DMS79 (cell line): ENCODE measurements at regions not wholly inside any gene's neighbourhood (a gene's known extent, or its start where the extent isn't known, plus 50 kb on each side); places are given as distances from the start of the nearest gene placed in this dataset.
"Not testable (repeated sequence)": the region's sequence is repeated elsewhere in the genome, so short reads cannot be mapped to it uniquely, and the experiment has no call there.

Source experiments
- DNase-seq: peaks from one replicate; lab custom pipeline; 2025; lab: John Stamatoyannopoulos, UW

DNA sequence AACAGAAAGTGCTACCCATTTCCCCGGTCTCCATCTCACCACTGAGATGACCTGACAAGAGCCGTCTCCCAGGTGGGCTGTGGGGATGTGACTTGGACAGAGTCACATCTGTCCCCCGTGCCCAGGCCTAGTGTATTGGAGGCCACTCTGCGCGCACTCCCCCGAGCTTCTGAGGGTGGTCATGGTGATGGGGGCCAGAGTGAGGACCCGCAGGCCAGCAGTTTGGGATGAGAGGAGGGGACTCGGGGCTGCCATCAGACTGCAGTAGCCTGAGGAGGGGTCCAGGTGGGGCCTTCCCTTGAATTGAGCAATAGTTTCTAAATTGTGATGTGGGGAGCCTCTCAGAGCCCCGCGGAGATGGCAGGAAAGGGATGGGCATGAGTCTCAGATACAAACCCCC lies 852.6 kb downstream of the TBC1D22A start:
- DNase-seq, result no peak

DNA sequence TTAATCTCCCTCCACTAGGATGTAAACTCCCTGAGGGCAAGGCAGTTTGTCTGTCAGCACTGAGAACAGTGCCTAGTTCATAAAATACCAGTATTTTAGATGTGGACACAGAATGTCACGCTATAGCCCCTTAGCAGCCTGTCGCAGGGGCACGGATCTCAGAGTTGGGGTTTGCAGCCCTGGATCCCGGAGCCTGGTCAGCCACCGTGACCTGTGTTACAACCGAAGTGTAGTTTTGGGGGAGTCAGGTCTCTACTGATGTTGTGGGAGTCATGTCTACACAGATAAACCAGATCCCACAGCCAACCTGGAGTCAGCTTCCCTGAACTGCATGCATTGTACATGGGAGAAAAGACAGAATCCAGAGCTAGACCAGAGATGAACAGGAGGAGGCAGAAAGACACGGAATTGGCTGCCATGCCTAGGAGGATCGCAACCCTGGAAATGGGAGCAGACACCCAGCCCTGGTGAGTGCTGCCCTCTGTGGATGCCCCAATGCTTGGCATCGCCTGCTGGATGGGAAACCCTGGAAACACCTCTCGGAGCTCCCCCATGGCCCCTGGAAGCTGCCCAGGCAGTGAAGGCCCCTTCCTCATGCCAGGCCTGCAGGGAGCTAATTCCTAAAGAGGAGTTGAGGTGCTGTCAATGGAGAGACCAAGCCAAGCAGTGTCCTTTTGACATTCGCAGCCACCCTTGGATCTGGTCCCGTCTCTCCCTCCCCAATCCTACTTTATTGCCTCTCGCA lies 851.3 kb downstream of the TBC1D22A start:
- no peak for DNase-seq

DNA sequence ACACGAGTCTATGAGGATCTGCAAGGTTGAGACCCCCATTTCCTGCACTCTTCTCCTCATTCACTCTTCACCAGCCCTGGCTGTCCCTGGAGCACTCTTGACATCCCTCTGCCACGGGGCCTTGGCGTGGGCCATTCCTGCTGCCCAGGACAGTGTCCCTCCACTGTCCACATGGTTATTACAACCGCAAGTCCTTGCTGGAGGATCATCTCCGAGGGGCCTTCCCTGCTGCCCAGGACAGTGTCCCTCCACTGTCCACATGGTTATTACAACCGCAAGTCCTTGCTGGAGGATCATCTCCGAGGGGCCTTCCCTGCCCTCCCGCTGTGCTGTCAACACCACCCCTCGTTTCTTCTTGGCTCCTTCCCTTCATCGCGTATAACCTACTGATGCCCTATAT lies 850.7 kb downstream of the TBC1D22A start:
- DNase-seq, result not testable (repeated sequence)

DNA sequence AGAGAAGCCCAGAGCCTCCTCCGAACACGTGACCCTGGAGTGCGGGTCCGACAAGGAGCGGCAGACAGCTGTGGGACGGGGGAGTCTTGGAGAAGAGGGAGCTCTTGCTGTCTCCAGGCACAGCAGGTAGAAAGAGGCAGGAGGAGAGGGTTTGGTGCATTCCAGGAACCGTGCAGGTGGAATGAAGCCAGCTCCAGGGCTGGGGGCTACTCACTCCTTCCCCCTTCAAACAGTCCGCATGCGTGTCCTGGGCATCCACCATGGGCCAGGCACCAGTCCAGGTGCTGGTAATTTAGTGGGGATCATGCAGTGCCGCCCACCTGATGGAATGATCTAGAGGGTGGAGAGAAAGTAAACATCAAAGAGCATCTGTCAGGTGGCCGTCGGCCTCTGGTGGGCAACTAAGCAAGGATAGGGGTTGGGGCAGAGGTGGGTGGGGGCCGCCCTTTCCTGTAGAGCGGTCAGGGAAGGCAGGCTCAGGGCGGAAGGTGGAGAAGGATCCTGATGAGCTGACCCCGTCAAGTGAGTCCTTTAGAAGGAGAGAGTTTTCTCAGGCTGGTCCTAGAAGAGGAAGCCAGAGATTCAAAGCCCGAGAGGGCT lies 850.0 kb downstream of the TBC1D22A start:
- DNase-seq, result no peak

DNA sequence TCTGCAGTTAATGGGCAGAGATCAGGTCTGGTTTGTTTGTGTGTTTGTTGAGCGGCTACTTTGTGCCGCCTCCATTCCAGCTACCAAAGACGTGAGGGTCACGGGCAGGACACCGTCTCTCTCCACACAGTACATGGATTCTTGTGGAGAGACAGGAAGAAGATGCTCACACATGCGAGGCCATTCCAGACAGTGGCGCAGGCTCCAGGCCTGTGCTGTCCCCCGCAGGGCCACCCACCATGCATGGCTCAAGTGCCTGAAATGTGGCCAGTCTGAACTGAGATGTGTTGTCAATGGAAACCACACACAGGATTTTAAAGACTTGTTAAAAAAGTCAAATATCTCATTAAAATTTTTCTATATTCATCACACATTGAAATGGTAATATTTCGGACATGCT lies 848.3 kb downstream of the TBC1D22A start:
- DNase-seq, result no peak

DNA sequence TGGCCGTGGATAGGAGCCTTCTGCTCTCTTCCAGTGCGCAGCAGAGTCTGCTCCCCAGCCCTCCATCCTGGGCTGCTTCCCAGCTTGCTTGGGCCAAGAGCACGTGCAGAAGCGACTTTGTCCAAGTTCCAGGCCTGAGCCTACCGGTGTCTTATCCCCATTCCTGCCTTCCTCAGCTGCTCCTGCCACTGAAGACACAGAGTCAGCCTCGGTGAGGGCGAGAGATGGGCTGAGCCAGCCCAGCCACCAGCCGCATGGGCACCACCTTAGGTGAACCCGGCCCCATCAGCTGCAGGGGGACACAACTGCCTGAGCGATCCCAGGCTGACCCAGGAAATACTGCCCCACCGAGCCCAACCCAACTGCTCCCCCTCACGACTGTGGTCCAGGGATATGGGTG lies 847.8 kb downstream of the TBC1D22A start:
- DNase-seq, result no peak

DNA sequence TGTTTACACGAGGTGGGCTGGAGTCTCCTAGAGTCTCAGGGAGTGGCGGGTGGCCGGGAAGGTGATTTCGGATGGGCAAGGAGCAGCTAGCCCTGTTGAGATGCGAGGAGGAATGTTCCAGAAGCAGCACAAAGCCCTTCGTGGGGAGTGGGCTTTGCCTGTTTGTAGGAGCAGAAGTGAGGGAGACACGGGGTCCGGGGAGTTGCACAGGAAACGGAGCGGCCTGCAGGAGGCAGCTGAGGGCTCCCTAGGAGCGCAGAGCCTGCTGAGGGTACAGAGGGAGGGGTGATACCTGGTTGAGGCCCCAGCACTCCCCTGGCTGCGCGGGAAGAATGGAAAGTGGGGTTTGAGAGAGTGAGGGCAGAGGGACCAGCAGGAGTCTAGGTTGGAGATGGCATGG lies 847.2 kb downstream of the TBC1D22A start:
- DNase-seq, result no peak

DNA sequence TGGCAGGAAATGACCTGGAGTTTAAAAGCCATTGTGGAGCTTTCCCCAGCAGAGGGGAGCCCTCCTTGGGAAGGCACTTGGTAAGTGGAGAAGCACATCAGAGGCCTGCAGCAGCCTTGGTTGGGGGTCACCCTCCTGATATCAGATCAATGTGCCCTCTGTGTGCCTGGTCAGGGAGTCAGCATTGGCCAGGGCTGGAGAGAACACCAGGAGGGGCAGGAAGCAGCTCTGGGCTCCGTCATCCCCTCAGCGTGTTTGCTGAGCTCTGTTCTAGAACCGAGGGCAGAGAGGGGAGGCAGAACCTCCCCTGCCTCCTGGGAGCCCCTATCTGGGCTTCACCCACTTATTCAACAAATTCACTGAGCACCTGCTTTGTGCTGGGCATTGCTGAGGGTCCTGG lies 846.0 kb downstream of the TBC1D22A start:
- DNase-seq, result no peak

DNA sequence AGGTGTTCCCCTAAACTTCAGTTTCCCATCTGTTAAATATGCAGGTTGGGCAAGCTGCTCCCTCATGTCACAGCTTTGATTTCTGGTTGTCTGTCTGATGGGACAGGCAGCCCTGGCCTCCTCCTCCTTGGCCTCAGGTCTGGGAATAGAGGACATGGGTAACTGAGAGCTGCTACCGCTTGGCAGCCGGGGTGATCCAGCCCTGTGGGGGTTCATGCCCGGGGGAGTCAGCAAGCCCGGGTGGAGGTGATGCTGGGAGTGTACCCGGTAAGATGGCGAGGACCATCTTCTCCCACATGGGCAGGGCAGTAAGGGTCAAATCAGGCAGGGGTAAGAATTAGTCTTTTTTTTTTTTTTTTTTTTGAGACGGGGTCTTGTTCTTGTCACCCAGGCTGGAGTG lies 845.0 kb downstream of the TBC1D22A start:
- DNase-seq, result no peak

DNA sequence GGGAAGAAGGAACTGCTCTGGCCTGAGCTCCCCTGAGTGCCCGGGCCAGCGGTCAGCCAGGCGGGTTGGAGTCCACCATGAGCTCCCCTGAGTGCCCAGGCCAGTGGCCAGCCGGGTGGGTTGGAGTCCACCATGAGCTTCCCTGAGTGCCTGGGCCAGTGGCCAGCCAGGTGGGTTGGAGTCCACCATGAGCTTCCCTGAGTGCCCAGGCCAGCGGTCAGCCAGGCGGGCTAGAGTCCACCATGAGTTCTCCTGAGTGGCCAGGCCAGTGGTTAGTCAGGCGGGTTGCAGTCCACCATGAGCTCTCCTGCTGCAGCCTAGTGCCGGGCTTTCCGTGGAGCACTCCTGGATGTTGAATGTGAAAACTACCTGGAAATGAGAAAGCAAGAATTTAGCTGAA lies 844.0 kb downstream of the TBC1D22A start:
- DNase-seq, result no peak

DNA sequence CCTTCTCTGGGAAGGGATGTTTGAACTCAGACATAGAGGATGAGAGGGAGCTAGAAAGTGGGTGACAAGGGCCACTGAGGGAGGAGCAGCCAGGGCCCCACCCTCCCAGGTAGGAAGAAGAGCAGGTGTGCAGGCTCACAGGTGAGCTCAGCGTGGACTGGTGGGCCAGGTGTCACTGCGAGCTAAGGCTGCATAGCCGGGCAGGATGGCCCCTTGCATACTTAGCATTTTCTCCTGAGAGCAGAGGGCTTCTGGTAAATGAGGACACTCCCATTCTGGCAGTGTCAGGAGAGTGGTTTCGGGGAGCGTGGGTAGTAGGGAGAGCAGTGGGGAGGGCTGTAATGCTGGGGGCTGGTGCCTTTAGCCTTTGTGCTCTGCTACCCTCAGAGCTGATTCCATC lies 843.4 kb downstream of the TBC1D22A start:
- DNase-seq, result no peak

DNA sequence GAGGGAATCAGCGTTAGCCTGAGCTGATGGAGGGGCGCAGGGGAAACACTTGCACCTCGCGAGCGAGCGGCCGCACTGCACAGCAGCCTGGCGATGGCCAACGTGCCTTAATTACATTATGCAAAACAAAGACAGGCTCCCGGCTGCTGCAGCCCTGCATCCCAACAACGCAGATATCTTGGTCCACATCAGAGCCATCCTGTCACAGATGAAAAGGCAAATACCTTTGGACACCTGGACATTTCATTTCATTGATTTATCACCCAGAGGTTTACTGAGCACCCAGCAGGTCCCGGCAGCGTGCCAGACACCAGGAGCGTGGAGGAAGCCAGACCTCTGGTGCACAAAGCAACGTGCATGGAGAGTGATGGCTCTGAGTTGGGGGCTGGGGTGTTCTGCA lies 843.0 kb downstream of the TBC1D22A start:
- DNase-seq, result no peak

DNA sequence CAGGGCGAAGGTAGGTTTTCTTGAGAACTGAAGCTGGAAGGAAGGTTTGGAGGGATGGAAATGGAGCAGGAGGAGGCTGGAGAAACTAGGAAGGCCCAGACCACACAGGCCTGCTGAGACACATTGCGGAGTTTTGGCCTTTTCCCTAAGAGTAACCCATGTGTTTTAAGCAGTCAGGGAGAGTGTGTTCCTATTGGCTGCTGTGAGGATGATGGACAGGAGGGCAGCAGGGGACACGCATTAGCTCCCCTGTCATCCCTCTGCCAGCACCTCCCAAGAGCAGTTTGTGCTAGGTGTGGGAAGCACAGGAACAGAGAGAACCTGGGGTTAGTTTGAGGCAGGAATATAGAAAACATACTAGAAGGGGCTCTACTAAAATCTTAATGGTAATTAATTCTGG lies 842.1 kb downstream of the TBC1D22A start:
- no peak for DNase-seq

DNA sequence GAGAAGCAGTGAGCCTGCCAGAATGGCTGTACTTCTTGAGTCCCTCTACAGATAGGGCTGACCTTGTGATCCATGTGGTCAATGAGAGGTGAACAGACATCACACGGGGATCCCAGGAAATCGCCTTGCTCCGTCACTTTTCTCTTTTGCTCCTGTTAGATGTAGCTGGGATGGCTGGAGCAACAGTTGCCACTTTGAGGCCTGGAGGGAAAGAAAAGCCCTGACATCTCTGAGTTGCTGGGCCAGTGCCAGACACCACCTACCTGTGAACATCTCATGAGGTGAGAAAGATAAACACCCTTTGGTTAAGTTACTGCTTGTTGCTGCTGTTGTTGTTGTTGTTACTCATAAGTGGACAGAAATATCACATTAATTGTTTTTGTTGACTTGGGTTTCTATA lies 840.3 kb downstream of the TBC1D22A start:
- no peak for DNase-seq

DNA sequence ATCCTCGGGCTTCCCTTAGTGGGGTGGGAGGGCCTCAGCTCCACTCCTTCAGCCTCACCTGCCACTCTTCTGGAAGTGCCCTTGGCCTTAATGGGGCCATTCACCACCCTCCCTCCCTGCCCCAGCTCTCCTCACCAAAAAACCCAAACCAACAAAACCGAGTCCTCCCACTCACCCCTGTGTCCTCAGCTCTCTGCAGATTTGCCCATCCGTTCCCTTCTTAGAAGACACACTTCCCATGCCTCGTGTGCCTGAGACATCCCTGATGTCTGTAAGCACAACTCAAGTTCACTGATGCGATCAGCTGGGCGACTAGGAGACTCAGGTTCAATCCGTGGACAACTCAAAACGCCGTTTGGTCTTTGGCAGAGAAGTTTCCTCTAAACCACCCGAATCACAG lies 839.2 kb downstream of the TBC1D22A start:
- no peak for DNase-seq

DNA sequence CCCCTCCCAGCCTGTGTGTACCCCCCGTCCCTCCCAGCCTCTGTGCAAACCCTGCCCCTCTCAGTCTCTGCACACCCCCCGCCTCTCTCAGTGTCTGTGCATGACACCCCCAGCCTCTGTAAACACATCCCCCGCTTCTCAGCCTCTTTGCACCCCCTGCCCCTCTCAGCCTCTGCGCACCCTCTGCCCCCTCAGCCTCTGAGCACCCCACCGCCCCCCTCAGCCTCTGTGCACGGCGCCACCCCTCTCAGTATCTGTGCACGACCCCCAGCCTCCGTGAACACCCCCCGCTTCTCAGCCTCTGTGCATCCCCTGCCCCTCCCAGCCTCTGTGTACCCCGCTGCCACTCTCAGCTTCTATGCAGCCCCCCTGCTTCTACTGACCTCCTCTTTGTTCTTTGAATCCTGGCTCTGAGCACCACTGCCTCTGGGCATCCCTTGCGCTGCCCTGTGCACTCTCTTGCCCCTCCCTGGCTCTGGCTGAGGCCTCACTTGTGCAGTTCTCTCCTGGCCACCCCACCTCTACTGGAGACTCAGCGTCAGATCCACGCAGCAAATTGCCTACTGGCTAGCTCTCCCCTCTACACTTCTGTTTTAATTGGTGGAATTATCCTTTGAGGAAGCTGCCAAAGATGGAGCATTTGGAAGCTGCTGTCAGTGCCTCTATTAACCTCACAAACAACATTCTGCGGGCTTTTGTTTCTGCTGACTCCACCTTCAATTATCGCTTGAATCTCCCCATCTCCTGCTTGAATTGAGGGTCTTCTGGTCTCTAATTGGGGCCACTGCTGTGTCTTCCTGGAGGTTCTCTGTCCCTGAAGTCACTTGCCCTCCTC lies 838.6 kb downstream of the TBC1D22A start:
- no peak for DNase-seq

DNA sequence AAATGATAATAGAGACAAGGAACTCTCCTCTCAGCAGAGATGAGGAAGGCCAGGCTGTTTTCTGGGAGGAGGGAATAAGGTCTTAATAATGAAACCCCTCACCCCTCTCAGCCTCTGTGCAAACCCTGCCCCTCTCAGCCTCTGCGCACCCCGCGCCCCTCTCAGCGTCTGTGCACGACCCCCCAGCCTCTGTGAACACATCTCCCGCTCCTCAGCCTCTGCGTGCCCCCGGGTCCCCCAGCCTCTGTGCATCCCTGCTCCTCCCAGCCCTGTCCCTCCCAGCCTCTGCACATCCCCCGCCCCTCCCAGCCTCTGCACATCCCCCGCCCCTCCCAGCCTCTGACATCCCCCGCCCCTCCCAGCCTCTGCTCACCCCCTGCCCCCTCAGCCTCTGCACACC lies 837.8 kb downstream of the TBC1D22A start:
- DNase-seq, result no peak

DNA sequence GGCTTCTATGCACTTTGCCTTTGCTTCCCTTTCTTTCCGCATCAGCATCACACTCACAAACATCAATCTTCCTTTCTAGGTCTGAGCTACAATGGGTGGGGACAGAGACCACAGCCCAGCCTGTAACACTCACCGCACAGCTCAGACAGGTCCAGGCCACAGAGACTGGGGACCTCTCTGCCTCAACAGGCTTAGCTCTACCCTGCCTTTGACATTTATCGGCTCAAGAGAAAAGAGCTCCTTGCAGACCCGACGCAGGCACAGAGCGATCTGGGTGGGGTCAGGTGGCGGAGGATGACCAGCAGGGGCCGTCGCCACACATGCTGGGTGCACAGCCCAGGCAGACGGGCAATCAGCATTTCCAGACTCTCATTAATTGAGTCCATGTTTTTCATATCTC lies 837.3 kb downstream of the TBC1D22A start:
- DNase-seq, result no peak

DNA sequence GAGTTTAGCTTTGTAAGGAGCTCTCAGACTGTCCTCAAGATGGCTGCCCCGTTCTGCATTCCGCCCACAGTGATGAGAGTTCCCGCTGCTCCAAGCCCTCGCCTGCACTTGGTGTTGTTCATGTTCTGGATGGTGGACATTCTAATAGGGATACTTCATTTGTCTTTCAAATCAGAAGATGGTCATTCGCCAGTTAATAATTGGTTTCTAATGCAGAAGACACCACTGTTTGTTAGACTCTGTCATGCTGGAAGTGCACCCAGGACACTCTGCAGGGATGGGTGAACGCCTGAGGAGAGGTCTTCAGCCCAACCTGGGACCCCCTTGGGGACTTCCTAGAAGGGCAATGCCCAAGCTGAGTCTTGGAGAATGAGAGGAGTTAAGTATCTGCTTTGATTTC lies 836.4 kb downstream of the TBC1D22A start:
- no peak for DNase-seq

DNA sequence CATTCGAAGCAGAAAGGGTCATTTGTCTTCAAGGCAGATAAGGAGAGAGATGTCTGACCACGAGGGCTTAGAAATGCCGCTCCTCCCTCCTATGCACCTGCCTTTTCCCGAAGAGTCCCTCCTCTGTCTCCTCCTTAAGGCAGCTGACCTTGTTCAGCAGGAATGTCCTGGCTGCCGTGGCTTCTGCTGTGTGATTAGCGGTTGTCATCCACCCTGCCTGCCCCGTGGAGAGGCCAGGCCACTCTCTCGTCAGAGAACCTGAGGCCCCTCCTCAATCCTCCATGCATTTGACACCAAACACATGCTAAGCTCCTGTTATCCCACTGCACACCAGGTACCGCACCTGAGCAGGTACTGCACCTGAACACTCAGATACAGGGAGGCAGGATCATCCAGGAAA lies 834.6 kb downstream of the TBC1D22A start:
- no peak for DNase-seq

DNA sequence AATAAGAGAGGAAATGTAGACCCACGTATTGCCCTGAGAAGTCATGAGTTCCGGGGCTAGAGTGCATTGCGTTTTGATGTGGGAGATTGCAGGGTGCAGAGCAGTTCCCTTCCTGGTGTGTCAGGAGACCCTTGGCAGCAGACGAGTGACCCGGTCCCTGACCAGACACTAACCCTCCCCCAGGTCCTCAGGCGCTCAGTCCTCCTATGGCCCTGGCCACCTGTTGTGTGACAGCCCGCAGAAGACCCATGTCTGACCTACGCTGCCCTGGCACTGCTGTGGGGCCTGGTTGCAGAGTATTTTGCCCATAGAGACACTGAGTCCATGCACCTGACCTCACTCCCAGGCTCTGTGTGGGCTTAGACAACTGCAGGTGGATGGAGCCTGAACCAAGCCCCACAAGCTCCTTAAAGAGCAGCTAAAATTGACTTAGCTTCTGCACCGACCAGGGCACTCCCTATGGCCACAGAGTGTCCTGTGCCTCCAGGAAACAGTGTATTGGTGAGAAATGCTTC lies 833.8 kb downstream of the TBC1D22A start:
- DNase-seq, result no peak

DNA sequence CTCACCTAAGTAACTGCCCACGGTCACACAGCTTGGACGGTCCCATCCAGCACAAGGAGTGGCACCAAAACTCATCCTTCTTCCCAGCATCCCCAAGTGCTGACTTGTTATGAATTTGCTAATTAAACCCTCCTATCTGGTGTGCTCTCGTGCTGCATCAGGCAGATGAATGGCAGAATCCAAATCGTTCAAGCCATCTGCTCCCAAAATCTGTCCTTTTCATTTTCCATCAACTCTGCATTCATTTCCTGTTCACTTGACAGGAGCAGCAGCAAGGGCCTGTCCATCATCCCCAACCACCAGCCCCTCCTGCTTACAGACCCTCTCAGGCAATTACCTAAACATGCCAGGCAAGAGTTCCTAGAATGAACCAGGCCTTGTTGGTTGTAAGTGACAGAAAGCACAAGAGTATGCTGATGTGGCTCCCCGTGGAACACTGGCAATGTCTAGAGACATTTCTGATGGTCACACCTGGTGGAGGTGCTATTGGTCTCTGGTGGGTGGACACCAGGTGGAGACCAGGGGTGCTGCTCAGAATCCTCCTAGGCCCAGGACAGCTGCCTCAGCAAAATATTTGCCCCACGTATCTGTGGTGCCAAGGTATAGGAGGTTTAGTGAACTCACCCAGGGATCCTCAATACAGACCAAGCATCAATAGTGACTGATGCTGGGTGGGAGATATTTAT lies 832.5 kb downstream of the TBC1D22A start:
- no peak for DNase-seq
